ENCODE measurements at regions not wholly inside any gene's neighbourhood (a gene's known extent, or its start where the extent isn't known, plus 50 kb on each side); places are given as distances from the start of the nearest gene placed in this dataset.
A peak's percentile ranks its signal among the peaks of the same experiment; 100 is the strongest.

DNA sequence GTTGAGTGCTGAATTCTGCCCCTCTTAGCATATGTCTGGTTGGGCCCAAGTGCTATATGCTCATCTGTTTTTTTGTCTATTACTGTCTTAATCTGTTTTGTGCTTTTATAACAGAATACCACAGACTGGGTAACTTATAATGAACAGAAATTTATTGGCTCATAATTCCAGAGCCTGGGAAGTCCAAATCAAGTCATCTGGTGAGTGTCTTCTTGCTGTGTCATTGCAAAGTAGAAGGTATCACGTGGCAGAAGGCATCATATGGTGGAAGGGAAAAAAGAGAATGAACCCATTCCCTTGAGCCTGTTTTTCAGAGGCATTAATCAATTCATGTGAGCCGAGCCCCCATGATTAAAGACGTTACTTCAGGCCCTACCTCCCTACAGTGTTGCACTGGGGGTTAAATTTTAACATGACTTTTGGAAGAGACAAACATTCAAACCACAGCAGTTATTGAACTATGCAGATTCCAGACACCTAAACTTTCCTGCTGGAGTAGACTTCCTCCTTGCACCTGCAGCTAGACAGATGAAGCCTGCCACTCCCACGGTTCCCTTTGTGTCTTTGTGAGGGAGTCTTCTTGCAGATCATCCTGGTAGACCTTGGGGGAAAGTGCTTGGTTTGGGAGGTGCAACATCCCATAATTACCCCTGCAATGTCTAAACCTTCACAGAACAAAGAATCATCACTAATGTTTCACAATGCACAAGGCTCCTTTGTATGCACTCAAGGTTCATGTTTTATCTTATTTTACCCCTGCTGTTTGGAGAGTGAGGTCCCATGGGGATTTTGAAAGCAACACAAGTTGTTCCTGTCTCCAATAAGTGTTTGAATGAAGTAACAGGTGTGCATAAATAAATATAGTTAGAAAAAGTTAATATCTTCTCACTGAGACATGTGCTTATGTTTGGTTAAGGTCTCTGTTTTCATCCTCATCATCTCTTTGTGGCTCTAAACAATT lies 64.7 kb upstream of the XCR1 start:
- no peak for DNase-seq

- DNase-seq, result no peak
Measured at GRCh38 chr3:46091046-46091445, 63.8 kb upstream of the XCR1 start.

DNA sequence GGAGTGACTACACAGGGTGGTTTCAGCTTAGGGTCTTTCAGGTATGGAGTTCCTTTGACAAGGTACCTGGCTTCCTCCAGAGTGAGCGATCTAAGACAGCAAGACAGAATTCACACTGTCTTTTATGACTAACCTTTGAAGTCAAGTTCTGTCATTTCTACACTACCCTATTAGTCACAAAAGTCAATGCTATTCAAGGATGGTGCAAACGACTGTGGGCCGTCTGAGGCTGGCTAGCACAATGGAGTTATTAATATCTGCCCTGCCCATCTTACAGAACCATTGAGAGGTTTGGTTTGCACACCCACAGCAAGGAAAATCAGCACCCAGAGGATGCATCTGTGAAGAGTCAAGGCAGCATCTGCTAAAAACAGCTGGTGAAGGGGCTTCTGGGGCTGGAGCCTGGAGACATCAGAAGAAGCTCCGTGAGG lies 62.9 kb upstream of the XCR1 start:
- DNase-seq, result no peak

GRCh38 chr3:46089237-46090011 lies 62.1 kb upstream of the XCR1 start:
- DNase-seq, result peak in 36 of 56 donors; percentile 16 to 81 (median 38)

GRCh38 chr3:46087871-46088270 lies 60.6 kb upstream of the XCR1 start:
- peak in 6 of 56 donors; percentile 3 to 30 (median 10) for DNase-seq

- no peak for DNase-seq
Measured at GRCh38 chr3:46086986-46087385, 59.7 kb upstream of the XCR1 start.

DNA sequence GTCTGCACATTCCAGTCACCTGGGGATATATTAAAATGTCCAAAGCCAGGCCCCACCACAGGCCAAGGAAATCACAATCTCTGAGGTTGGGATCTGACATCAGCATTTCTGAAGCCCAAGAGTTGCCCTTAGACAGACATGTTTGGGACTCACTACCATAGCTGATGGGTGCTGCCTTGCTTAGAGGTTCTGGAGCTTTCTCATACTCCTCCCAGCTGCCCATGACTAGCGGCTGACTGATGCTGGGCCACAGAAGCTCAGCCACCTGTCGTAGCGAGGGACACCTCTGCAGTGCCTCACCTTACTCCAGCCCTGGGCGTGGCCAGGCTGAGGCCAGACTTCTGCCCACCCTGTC lies 58.8 kb upstream of the XCR1 start:
- no peak for DNase-seq

GRCh38 chr3:46085421-46086082 lies 58.3 kb upstream of the XCR1 start:
- no peak for DNase-seq

GRCh38 chr3:46083956-46084355 lies 56.7 kb upstream of the XCR1 start:
- no peak for DNase-seq

GRCh38 chr3:46082849-46083248 lies 55.6 kb upstream of the XCR1 start:
- no peak for DNase-seq

DNA sequence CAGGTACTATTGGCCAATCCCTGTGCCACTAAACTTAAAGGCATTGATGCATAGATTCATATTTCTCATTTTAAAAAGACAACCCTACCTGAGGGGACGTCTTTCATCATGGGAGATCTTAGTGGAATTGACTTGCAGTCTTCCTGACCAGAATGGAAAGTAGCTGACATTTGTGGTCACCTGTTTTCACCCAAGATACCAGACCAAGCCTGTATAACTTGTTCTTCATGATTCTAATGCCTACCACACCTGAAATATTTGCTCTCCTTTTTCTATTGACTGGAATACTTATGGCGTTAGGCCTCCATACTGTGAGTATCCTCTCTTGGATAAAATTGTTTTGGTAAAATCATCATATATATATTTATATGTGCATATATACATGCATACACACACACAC lies 54.7 kb upstream of the XCR1 start:
- no peak for DNase-seq

DNA sequence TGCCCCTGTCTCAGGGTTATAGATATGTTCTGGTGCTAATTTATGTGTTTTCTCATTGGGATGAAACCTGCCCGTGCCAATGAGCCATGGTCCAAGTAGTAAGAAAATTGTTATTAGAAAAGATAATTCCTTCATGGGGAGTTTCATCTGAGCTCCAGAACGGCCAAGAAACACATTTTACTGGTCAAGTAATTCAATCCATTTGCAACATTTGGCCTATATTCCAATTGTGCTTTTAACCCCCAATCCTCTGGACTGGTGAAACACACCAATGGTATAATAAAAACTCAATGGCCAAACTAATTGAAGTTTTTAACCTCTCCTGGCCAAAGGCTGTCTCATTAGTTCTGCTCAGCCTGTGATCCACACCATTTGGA lies 53.7 kb upstream of the XCR1 start:
- DNase-seq, result no peak

DNA sequence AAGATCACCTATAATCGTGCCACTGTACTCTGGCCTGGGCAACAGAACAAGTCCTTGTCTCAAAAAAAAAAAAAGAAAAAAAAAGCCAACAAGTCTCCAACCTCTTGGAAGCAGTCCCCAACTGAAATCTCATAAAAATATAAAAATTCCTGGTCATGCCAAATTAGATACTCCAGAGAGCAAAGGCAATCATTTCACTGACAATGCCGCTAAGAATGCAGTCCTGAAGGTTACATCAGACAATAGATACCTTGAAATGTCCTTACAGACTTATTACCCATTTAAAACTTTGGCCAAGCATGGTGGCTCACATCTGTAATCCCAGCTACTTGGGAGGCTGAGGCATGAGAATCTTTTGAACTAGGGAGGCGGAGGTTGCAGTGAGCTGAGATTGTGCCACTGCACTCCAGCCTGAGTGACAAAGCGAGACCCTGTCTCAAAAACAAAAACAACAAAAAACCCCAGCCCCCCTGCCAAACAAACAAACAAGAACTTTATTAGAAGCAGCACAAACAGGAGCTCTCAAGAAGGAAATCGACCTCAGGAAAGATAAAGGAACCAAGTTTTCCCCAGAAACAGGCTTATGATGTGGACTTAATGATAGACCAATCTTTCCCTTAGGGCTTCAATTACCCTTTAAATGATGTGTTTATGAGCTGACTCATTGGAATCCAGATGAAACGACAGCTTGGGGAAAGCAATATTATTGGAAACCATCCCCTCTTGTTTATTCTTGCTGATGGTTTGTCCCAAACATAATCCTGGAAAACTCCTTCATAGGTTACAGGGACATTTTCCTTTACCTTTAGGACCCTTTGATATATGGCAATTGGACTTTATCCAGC lies 53.1 kb upstream of the XCR1 start:
- DNase-seq, result no peak

- DNase-seq, result peak in 53 of 56 donors; percentile 16 to 97 (median 67)
Measured at GRCh38 chr3:46078712-46079400, 51.6 kb upstream of the XCR1 start.

All from amygdala (tissue), 56 donors.